COLO668 (cell line): ENCODE measurements at regions not wholly inside any gene's neighbourhood (a gene's known extent, or its start where the extent isn't known, plus 50 kb on each side); places are given as distances from the start of the nearest gene placed in this dataset.
"Not testable (repeated sequence)": the region's sequence is repeated elsewhere in the genome, so short reads cannot be mapped to it uniquely, and the experiment has no call there.

Experiments used
- DNase-seq: peaks from one replicate; lab custom pipeline; 2025; ENCODE audit not compliant: unreplicated experiment; lab: John Stamatoyannopoulos, UW

GRCh38 chr3:197459571-197459970 is 96.2 kb downstream of the BDH1 start:
- not testable (repeated sequence) for DNase-seq

- no peak for DNase-seq
These were observed 96.8 kb downstream of the BDH1 start for GRCh38 chr3:197458906-197459470.

- DNase-seq: no peak
These were observed 97.5 kb downstream of the BDH1 start for GRCh38 chr3:197458179-197458707.

DNA sequence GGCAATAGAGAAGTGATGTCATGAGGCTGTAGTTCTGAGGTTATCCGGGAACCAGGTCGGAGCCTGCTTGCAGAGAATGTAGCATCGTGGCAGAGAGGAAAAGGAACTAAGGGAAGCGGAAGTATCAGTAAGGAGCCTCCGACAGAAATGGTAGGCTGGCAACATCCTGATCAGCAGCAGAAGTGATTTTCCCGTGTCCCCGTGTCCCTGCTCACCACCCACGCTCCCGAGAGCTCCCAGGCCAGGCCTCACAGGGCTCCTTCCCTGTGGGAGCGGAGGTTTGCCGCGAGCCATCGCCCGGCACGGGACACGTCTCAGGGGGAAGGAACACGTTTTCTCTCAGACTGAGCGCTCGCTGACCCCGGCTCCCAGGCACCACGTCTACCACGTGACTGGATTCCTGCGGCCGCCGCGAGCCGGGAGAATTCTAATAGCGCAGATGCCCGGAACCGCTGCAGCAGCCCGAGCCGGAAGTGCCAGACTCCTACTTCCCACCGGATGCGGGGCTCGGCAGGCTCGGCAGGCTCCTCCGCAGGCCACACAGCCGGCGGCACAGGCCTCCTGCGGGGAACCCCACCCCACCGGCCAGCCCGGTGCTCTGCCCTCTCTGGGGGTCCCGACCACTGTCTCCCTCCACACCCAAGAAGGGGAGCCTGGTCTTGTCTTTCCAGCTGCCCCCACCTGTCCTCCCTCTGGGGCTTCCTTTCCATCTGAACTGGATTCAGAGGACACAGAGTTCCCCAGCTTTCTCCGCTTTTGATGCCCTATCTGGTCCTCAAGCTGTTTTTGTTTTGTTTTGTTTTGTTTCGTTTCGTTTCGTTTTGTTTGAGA is 99.3 kb downstream of the BDH1 start:
- DNase-seq: no peak

DNA sequence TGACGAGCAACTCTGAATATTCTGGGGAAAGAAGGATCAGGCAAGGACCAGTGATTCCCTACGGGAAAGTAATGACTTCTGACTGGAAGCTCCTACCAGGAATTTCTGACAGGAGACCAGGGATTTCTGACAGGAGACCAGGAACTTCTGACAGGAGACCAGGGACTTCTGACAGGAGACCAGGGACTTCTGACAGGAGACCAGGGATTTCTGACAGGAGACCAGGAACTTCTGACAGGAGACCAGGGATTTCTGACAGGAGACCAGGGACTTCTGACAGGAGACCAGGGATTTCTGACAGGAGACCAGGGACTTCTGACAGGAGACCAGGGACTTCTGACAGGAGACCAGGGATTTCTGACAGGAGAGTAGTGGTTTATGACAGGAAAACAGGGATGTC is 100.9 kb downstream of the BDH1 start:
- DNase-seq: not testable (repeated sequence)

DNA sequence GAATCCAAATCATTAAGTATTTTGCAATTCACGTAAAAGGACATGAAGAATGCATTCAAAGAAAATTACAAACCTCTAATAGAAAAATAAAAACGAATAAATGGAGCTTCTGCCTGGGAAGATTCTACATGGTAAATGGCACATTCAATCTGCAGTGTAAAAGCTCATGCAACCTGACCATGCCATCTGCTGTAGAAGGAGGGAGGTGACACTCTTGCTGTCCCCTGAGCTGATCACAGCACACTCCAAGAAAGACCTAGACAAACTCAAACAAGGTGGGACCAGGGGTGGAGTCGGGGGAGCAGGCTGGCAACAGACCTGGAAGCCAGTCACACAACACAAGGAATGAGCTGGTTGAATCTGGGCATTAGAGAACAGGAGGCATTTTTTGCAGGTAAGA is 101.8 kb downstream of the BDH1 start:
- no peak for DNase-seq

- DNase-seq: no peak
These were observed 105.0 kb downstream of the BDH1 start for GRCh38 chr3:197450810-197451209.

DNA sequence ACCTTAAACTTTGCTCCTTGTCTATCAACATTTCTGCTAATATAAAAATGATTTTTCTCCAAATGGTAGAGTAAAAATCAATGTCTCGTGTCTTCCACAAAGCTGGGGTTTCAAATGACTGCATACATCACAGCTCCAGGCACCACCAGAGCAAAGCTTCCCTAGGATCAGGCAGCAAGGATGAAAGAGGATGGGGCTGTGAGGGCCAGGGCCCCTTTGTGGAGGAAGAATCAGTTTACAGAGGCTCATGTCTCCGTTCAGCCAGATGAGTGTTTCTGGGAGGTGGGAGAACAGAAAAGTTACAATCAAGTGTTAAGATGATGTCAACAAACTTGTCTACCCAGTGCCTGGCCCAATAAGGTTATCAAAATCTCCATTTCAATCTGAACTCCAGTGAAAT is 105.5 kb downstream of the BDH1 start:
- DNase-seq: no peak

GRCh38 chr3:197449181-197449580 is 106.6 kb downstream of the BDH1 start:
- not testable (repeated sequence) for DNase-seq

GRCh38 chr3:197447781-197448180 is 108.0 kb downstream of the BDH1 start:
- not testable (repeated sequence) for DNase-seq

DNA sequence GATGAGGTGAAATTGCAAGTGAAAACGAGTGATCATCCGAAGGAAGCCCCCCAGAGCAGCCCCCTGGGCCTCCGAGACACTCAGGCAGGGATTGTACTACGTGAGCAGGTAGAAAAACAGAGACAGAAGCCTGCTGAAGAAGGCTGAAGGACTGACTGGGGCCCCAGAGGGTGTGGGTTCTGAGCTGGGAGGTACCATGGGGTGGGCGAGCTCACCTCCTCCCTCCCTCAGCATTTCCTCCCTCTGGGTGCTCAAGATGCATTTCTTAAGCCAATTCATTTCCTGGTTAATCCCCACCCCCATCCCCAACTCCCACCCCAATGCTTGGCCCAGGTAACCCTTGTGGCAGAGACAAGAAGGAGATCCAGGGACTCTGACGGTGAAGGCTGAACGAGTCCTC is 108.7 kb downstream of the BDH1 start:
- DNase-seq: no peak

DNA sequence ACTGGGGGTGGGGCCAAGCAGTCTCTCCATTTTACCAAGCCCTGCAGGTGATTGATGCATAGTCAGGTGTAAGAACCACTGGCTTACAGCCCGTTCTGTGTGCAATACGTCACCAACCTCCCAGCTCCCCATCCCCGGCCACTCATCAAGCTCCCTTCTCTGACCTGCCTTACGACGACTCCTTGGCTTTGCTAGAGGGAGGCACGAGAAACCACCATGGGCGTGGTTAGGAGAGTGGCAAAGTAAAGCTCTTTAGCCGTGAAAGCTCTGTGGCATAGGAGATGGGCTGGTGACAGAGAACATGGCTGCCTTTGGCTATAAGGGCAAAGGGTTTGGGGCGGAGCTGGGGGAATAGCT is 109.1 kb downstream of the BDH1 start:
- no peak for DNase-seq

GRCh38 chr3:197445896-197446699 is 109.7 kb downstream of the BDH1 start:
- DNase-seq: no peak

DNA sequence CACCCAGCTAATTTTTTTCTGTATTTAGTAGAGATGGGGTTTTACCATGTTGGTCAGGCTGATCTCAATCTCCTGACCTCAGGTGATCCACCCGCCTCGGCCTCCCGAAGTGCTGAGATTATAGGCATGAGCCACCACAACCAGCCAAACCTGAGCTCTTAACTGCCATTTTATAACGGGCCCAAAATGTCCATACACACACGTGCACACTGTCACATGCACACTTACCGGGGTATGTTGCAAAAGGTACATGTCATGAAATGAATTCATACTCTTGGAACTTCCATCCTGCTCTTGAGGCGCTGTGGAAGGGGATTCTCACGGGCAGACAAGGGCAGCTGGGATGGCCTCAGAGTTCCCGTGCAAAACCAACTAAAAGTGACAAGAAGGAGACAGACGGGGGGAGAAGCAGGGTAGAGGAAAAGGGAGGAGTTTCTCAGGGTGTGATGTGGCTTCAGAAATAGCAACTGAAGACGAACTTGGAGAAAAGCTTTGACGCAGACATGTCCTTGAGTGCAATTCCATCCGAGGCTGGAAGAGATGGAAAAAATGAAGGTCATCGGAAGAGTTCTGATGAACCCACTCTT is 110.9 kb downstream of the BDH1 start:
- DNase-seq: no peak

DNA sequence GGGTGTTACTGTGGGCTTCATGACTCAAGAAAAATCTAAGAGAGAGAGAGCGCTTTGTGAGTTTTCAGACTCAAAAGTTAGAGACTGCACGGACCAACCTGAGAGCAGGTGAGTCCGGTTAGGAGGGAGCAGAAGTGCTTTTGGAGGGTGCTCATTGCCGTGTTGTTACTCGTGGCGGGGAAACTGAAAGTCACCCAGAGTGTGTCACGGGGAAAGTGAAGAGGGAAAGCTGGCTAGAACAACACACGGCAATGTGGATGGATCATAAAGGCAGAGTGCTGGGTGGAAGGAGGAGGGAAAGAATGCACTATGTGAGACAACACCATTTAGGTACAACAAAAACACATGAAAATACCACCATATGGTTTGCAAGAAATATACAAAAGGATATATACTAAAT is 112.3 kb downstream of the BDH1 start:
- DNase-seq: no peak

- DNase-seq: no peak
These were observed 115.0 kb downstream of the BDH1 start for GRCh38 chr3:197440717-197441303.

DNA sequence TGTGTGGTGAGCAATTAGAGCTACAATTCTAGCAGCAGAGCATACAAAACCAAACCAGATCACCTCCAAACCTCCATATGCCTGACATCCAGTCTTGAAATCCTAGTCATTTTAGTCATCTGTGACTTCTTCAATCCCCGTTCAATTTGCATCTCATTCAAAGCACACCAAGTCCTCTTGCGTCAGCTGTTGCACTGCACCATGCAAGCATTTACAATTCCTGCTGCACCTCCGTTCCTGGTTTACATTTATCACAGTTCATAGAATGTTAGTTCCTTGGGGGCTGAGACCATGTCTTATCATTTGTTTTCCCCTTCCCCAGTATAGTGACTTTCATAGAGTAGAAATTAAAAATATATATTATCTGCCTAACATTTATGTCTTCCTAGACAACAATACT is 116.9 kb downstream of the BDH1 start:
- DNase-seq: no peak

DNA sequence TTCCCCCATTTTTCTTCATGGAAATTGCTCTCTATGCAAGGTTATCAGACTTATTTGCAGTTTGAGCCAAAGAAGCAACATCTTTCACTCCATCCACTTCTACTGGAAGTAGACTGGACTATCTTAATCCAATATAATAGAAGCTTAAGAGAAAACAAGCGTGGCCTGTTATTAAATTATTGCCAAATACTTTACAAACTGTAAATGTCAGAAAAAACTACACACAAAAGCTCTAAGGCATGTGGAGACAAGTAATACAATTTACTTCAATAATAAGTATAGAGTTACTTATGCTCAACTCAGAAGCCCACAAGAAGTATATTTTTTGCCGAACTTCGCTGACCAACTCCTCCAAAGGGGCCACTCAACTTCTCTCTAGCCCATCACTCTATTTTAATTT is 120.3 kb downstream of the BDH1 start:
- no peak for DNase-seq

DNA sequence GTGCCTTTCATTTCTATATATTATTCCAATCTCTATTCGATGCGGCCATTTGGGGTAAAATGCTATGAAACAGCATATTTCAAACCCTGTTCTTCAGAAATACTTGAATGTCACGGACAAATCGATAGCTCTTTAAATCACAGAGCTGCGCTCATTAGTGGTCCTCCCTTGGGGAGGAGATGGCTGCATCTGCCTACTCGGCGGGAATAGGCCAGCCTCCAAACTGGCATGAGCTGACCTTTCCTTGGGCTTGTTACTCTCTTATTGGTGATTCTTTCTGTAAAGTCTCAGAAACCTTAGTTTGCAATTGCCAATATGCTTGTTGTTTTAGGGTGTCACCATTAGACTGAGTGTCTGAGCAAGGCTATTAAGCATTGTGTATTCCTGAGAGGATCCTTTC is 120.9 kb downstream of the BDH1 start:
- DNase-seq: no peak

DNA sequence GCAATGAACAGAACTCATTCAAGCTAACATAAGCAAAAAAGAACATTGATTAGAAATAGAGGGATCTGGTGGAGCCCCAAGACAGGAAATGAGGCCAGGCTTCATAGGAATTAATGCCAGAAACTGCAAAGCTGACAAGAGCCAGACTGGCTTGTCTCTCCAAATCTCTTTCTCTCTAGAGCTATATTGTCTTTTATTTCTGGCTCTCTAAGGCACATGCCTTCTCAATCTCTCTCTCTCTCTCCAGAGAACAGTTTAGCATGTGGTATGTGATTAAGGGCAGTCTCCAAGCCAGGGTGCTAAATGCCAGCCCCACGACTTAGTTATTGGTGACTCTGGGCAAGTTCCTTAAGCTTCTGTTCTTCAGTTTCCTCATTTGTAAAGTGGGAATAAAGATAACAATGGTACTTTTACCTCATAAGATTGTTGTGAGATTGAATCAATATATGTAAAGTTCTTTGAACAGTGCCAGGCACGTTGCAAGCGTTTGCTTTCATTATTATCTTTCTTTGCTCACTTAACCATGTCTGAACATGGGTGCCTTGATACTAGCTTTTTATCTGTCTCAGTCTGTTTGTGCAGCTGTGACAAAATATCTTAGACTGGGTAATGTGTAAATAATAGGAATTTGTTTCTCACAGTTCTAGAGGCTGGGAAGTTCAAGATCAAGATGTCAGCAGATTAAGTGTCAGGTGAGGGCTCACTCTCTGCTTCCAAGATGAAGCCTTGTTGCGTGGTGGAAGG is 123.2 kb downstream of the BDH1 start:
- no peak for DNase-seq
